ENCODE measurements at regions not wholly inside any gene's neighbourhood (a gene's known extent, or its start where the extent isn't known, plus 50 kb on each side); places are given as distances from the start of the nearest gene placed in this dataset.

GRCh38 chr4:138734746-138735145, 280.8 kb upstream of the NOCT start:
- H3K36me3 ChIP-seq: no peaks in the 10 kb centered on the region
- DNase-seq (no peak), ATAC-seq (no peak)
- no peaks in the 10 kb centered on the region for H3K9me3 ChIP-seq
- H3K4me3 ChIP-seq: no peak overlapping the region
- H3K27me3 ChIP-seq: no peaks in the 10 kb centered on the region
- intact Hi-C loops (cut with DNase I): no loop called here
- peaks cover 0 to 17% (median 0%) of the 10 kb centered on the region in 9 donors for H3K4me1 ChIP-seq
- 57 to 68% methylated on average over 1 of the region's 1 CpG for WGBS, 2 donors
- TF ChIP-seq CTCF (IDR thresholded peaks at IDR 0.05): no peak
- no peak overlapping the region for H3K27ac ChIP-seq

- WGBS, 2 donors: 78 to 88% methylated on average over 3 of the region's 3 CpGs
Observed at GRCh38 chr4:138728566-138728965, 287.0 kb upstream of the NOCT start.

GRCh38 chr4:138727731-138728130, 287.9 kb upstream of the NOCT start:
- ATAC-seq: peak in 1 of 8 donors; percentile 42
- H3K9me3 ChIP-seq: no peaks in the 10 kb centered on the region
- intact Hi-C loops (cut with DNase I): no loop called here

More at GRCh38 chr4:138728566-138728965, 287.0 kb upstream of the NOCT start:
- Histone ChIP-seq H3K36me3 (no peaks in the 10 kb centered on the region), H3K9me3 (no peaks in the 10 kb centered on the region), H3K27ac (no peak overlapping the region), H3K4me1 (no peaks in the 10 kb centered on the region), H3K4me3 (no peak overlapping the region), H3K27me3 (no peaks in the 10 kb centered on the region)
- no peak for TF ChIP-seq CTCF (IDR thresholded peaks at IDR 0.05)
- DNase-seq (no peak), ATAC-seq (no peak)
- intact Hi-C loops (cut with DNase I): no loop called here

GRCh38 chr4:138724530-138724929, 291.1 kb upstream of the NOCT start:
- intact Hi-C loops (cut with DNase I): no loop called here
- H3K27me3 ChIP-seq: peaks cover 0 to 3% (median 0%) of the 10 kb centered on the region in 7 donors
- no peak for TF ChIP-seq CTCF (IDR thresholded peaks at IDR 0.05)
- WGBS, 2 donors: 79 to 82% methylated on average over 4 of the region's 4 CpGs
- H3K9me3 ChIP-seq: no peaks in the 10 kb centered on the region
- H3K27ac ChIP-seq: no peak overlapping the region
- H3K4me3 ChIP-seq: no peak overlapping the region
- no peak for ATAC-seq
- H3K36me3 ChIP-seq: no peaks in the 10 kb centered on the region
- H3K4me1 ChIP-seq: no peaks in the 10 kb centered on the region
- no peak for DNase-seq

More at GRCh38 chr4:138727731-138728130, 287.9 kb upstream of the NOCT start:
- Histone ChIP-seq H3K4me3 (no peak overlapping the region), H3K27ac (no peak overlapping the region), H3K4me1 (no peaks in the 10 kb centered on the region), H3K36me3 (no peaks in the 10 kb centered on the region), H3K27me3 (no peaks in the 10 kb centered on the region)
- DNase-seq: no peak
- WGBS, 2 donors: 62 to 70% methylated on average over 3 of the region's 3 CpGs
- TF ChIP-seq CTCF (IDR thresholded peaks at IDR 0.05): no peak

All from heart right ventricle (tissue), 16 donors.